Nephron progenitor cell (in vitro differentiated cells): ENCODE measurements at regions not wholly inside any gene's neighbourhood (a gene's known extent, or its start where the extent isn't known, plus 50 kb on each side); places are given as distances from the start of the nearest gene placed in this dataset.

Experiments
- DNase-seq: peaks from one replicate; pipeline ENCODE4 v3.0.0; 2021
- H3K27ac Mint-ChIP-seq: 2 replicates; pipeline ENCODE4 v1.8.0; 2021; ENCODE audit warnings: mild to moderate bottlenecking, moderate library complexity, mixed read lengths
- H3K27me3 Mint-ChIP-seq: 2 replicates; pipeline ENCODE4 v1.8.0; 2021; ENCODE audit warnings: mild to moderate bottlenecking, low read depth, mixed read lengths; ENCODE audit not compliant: poor library complexity
- H3K36me3 Mint-ChIP-seq: 2 replicates; pipeline ENCODE4 v1.8.0; 2021; ENCODE audit warnings: low read depth, mixed read lengths
- H3K4me1 Mint-ChIP-seq: 2 replicates; pipeline ENCODE4 v1.8.0; 2021; ENCODE audit warnings: mixed read lengths
- H3K4me3 Mint-ChIP-seq: 2 replicates; pipeline ENCODE4 v1.8.0; 2021; ENCODE audit warnings: mild to moderate bottlenecking, moderate library complexity, mixed read lengths
- H3K9me3 Mint-ChIP-seq: 2 replicates; pipeline ENCODE4 v1.8.0; 2021; ENCODE audit warnings: mild to moderate bottlenecking, moderate library complexity, mixed read lengths
- TF ChIP-seq, protein P1 (sequence below): fragments of 200-600 bp; sonication (generic); IDR thresholded peaks from 2 replicates; pipeline ENCODE4 v1.5.0; 2021; ENCODE audit warnings: antibody characterized with exemption

DNA sequence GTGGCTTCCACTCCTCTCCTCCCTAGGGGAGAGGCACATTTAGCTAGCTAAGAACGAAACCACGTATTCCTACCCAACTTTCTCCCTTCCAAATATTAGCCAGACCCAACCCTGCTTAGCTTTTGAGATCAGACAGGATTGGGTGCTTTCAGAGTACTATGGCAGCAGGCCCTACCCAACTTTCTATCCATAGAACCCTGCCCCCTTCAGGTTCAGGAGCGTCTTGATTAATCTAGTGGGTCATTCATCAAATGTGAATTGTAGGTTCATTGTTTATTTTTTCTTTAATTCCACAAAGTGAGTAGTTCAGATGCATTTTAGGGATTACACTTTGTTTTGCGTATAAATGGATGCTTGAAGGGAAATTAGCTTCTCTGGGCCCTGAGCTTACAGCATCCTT, 188.3 kb downstream of the MIB1 start:
- Mint-ChIP-seq H3K36me3 (peaks cover 4% of the 10 kb centered on the region), H3K4me3 (no peak overlapping the region), H3K9me3 (no peaks in the 10 kb centered on the region)

GRCh38 chr18:21930177-21930576, 189.6 kb downstream of the MIB1 start:
- H3K36me3 Mint-ChIP-seq = peaks cover 4% of the 10 kb centered on the region
- H3K27me3 Mint-ChIP-seq = peaks cover 19% of the 10 kb centered on the region
- TF ChIP-seq, protein P1, sequence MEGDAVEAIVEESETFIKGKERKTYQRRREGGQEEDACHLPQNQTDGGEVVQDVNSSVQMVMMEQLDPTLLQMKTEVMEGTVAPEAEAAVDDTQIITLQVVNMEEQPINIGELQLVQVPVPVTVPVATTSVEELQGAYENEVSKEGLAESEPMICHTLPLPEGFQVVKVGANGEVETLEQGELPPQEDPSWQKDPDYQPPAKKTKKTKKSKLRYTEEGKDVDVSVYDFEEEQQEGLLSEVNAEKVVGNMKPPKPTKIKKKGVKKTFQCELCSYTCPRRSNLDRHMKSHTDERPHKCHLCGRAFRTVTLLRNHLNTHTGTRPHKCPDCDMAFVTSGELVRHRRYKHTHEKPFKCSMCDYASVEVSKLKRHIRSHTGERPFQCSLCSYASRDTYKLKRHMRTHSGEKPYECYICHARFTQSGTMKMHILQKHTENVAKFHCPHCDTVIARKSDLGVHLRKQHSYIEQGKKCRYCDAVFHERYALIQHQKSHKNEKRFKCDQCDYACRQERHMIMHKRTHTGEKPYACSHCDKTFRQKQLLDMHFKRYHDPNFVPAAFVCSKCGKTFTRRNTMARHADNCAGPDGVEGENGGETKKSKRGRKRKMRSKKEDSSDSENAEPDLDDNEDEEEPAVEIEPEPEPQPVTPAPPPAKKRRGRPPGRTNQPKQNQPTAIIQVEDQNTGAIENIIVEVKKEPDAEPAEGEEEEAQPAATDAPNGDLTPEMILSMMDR = no peak
- H3K27ac Mint-ChIP-seq = no peak overlapping the region
- H3K9me3 Mint-ChIP-seq = no peaks in the 10 kb centered on the region
- no peak overlapping the region for H3K4me3 Mint-ChIP-seq
- no peak for DNase-seq
- peaks cover 37% of the 10 kb centered on the region for H3K4me1 Mint-ChIP-seq

More for the DNA sequence above, 188.3 kb downstream of the MIB1 start:
- Mint-ChIP-seq H3K4me1 (peaks cover 32% of the 10 kb centered on the region), H3K27me3 (peaks cover 12% of the 10 kb centered on the region), H3K27ac (no peak overlapping the region)
- DNase-seq = no peak
- TF ChIP-seq, protein P1 = no peak

DNA sequence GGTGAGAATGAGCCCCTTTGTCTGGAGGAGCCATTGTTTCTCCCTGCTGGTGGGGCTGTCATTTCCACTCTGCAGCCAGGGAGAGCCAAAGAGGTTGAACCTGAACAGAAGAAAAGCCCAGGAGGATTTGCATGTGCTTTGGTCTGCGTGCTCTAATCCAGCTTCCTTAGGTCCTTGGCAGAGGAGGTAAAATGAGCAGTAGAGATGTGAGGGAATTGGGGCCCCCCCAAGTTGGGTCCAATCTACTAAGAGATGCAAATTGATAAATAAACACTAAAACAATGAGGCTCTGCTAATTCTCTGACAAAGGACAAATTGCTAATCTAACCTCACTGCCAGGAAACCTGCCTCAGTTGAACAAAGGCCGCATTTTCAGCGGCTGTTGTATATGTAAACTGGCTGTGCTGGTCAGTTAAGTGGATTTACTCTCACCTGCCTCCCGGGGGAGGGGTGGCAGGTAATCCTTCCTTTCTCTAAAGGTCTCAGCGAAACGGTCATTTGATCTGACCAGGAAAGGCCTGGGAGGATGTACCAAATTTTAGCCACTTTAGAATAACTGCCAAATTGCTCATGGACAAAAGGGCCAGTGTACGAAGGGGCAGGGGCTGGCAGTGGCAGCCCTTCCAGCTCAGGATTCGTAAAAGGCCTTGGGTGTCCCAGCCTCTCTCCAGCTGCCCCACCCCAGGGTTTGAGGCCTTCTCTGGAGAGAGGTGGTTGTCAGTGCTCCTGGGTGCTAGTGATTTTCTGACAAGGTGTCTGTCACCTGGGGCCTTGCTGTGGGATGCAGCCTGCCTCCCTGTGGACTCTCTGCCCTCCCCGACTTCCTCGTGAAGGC, 193.6 kb downstream of the MIB1 start:
- DNase-seq = no peak
- Mint-ChIP-seq H3K27me3 (peaks cover 23% of the 10 kb centered on the region), H3K9me3 (no peaks in the 10 kb centered on the region), H3K4me1 (peaks cover 14% of the 10 kb centered on the region), H3K36me3 (no peaks in the 10 kb centered on the region), H3K27ac (no peak overlapping the region), H3K4me3 (no peak overlapping the region)
- TF ChIP-seq, protein P1 = no peak

GRCh38 chr18:21934766-21935015, 194.1 kb downstream of the MIB1 start:
- H3K4me1 Mint-ChIP-seq = peaks cover 14% of the 10 kb centered on the region
- no peak overlapping the region for H3K4me3 Mint-ChIP-seq
- no peak for DNase-seq
- H3K27me3 Mint-ChIP-seq = peaks cover 20% of the 10 kb centered on the region
- no peaks in the 10 kb centered on the region for H3K9me3 Mint-ChIP-seq
- TF ChIP-seq, protein P1 = no peak
- no peak overlapping the region for H3K27ac Mint-ChIP-seq
- no peaks in the 10 kb centered on the region for H3K36me3 Mint-ChIP-seq

GRCh38 chr18:21943456-21943855, 202.9 kb downstream of the MIB1 start:
- peaks cover 29% of the 10 kb centered on the region for H3K27me3 Mint-ChIP-seq
- no peak for DNase-seq
- TF ChIP-seq, protein P1 = no peak
- H3K9me3 Mint-ChIP-seq = no peaks in the 10 kb centered on the region
- H3K4me3 Mint-ChIP-seq = no peak overlapping the region
- no peak overlapping the region for H3K27ac Mint-ChIP-seq
- no peaks in the 10 kb centered on the region for H3K36me3 Mint-ChIP-seq
- no peaks in the 10 kb centered on the region for H3K4me1 Mint-ChIP-seq
